ENCODE measurements at regions not wholly inside any gene's neighbourhood (a gene's known extent, or its start where the extent isn't known, plus 50 kb on each side); places are given as distances from the start of the nearest gene placed in this dataset.

GRCh38 chr5:9712911-9713310 lies 82.8 kb upstream of the TAS2R1 start:
- peaks cover 26% of the 10 kb centered on the region for H3K4me1 ChIP-seq (ENCODE audit: control insufficient read depth, insufficient read depth, low read length)
- in situ Hi-C loops (cut with MboI; ENCODE audit: low sequenced_read_pairs) (no loop called here), dilution Hi-C loops (cut with HindIII; ENCODE audit: low sequenced_read_pairs, unreplicated experiment) (no loop called here), intact Hi-C loops (cut with micrococcal nuclease) (no loop called here)
- peak overlapping the region; percentile 77 for H2AFZ ChIP-seq (replicated peaks; ENCODE audit: low read length, poor library complexity)
- no TSS peak for BruUV-seq (replicated peaks)
- H2AK5ac ChIP-seq (ENCODE audit: low read depth, low read length) = peak overlapping the region; percentile 99
- H2AK9ac ChIP-seq (replicated peaks; ENCODE audit: low read depth, low read length, poor library complexity) = peak overlapping the region; percentile 75
- H3K4ac ChIP-seq (ENCODE audit: low read depth, low read length) = peak overlapping the region; percentile 98
- H2BK15ac ChIP-seq (ENCODE audit: low read depth, low read length) = peak overlapping the region; percentile 87; the same call in 2 of the 3 replicates
- peak overlapping the region; percentile 82 for H3K18ac ChIP-seq (ENCODE audit: low read depth, low read length)
- POLR2A ChIA-PET (ENCODE audit: unreplicated experiment) = interaction anchor here (0.7 kb wide), 1 partner anchor 14 kb away, joined by 3 read pairs; no protein-coding TSS in a partner anchor
- H4K5ac ChIP-seq (ENCODE audit: low read depth, low read length) = peak overlapping the region; percentile 6
- peak overlapping the region; percentile 85; the same call in 1 of the 2 replicates for H3K23ac ChIP-seq (ENCODE audit: low read depth, low read length)
- H3K27me3 ChIP-seq (ENCODE audit: control insufficient read depth, insufficient read depth, low read length) = no peaks in the 10 kb centered on the region
- H3K9me3 ChIP-seq (ENCODE audit: control insufficient read depth, insufficient read depth, low read length) = no peaks in the 10 kb centered on the region
- peak overlapping the region; percentile 99 for H2BK120ac ChIP-seq (ENCODE audit: low read depth, low read length)
- H3K14ac ChIP-seq (replicated peaks; ENCODE audit: low read depth, low read length) = peak overlapping the region; percentile 81
- no peaks in the 10 kb centered on the region for H3K36me3 ChIP-seq (ENCODE audit: control insufficient read depth, insufficient read depth, low read length)
- H2BK5ac ChIP-seq (ENCODE audit: low read depth, low read length, poor library complexity, severe bottlenecking) = peak overlapping the region; percentile 98
- H3K4me2 ChIP-seq (ENCODE audit: low read depth, low read length) = peak overlapping the region; percentile 62
- CTCF ChIA-PET = no interaction called here
- H4K91ac ChIP-seq (ENCODE audit: insufficient read depth, low read depth, low read length) = peak overlapping the region; percentile 95
- H4K8ac ChIP-seq (ENCODE audit: low read depth in 2 of 2, low read length in 2 of 2) = peak overlapping the region; percentile 37 to 92
- H4K20me1 ChIP-seq (ENCODE audit: insufficient read depth, low read length) = no peaks in the 10 kb centered on the region
- H3K56ac ChIP-seq (ENCODE audit: extremely low read depth, insufficient read depth, low read length) = peak overlapping the region; percentile 91
- no peak overlapping the region for H3K4me3 ChIP-seq (ENCODE audit: insufficient read depth, low read depth, low read length)
- H3K9me1 ChIP-seq (ENCODE audit: insufficient read depth, low read length) = peaks cover 16% of the 10 kb centered on the region
- peak; percentile 48 for TF ChIP-seq USF2 (IDR thresholded peaks at IDR 0.05; ENCODE audit: low read depth, low read length)
- no peak for TF ChIP-seq POLR2A (IDR thresholded peaks at IDR 0.05; ENCODE audit: low read depth, low read length)
- TF ChIP-seq RCOR1 (IDR thresholded peaks at IDR 0.05; ENCODE audit: insufficient replicate concordance, low read length) = no peak
- TF ChIP-seq BHLHE40 (IDR thresholded peaks at IDR 0.05; ENCODE audit: low read depth, low read length) = no peak
- no peak for TF ChIP-seq CEBPB (IDR thresholded peaks at IDR 0.05; ENCODE audit: low read depth, low read length)
- H3K27ac ChIP-seq (ENCODE audit: insufficient read depth, low read length) = peak overlapping the region; percentile 91
- peak overlapping the region; percentile 96 for H2BK20ac ChIP-seq (ENCODE audit: low read depth, low read length)
- H3K79me1 ChIP-seq (ENCODE audit: low read depth in 1 of 2, low read length in 2 of 2) = peaks cover 0 to 13% of the 10 kb centered on the region in 2 experiments; a peak in 2 of 4 replicates
- WGBS, 2 experiments (ENCODE audit: extremely low coverage in 2 of 2, insufficient read length in 1 of 2) = no CpG with 5 or more reads among the region's 8 CpGs
- H3K9ac ChIP-seq (ENCODE audit: low read depth, low read length) = no peak overlapping the region
- DNase-seq (peak; percentile 80), ATAC-seq (ENCODE audit: low read depth) (peak; percentile 6)

Data from IMR-90 (cell line).